HEK293 (cell line): ENCODE measurements at regions not wholly inside any gene's neighbourhood (a gene's known extent, or its start where the extent isn't known, plus 50 kb on each side); places are given as distances from the start of the nearest gene placed in this dataset.
A peak's percentile ranks its signal among the peaks of the same experiment; 100 is the strongest.

Experiments
- CTCF ChIA-PET: fragments of 350-600 bp; formaldehyde crosslinking; extraction: SDS; loops from one replicate; lab custom pipeline; 2021; ENCODE audit warnings: antibody characterized with exemption; lab: Yijun Ruan, JAX
- POLR2A ChIA-PET: fragments of 300-600 bp; formaldehyde crosslinking; extraction: SDS; loops from one replicate; lab custom pipeline; 2020; ENCODE audit warnings: antibody characterized with exemption, inconsistent platforms; lab: Yijun Ruan, JAX
- H3K27ac ChIP-seq: fragments of 200-500 bp; sonication (Bioruptor generic); 2 replicates; pipeline ENCODE4 v1.5.1; 2014; ENCODE audit warnings: low read depth, low read length, control low read depth, inconsistent platforms; ENCODE audit errors: extremely low read depth
- H3K36me3 ChIP-seq, 2 experiments: fragments of 200-500 bp in 1 of 2; sonication (Bioruptor generic) in 1 of 2; 1 replicate in 1 of 2; 2 replicates in 1 of 2; pipeline ENCODE4 v1.5.1; 2014 to 2017; ENCODE audit warnings: inconsistent platforms in 2 of 2, low read length in 2 of 2; ENCODE audit not compliant: control insufficient read depth in 2 of 2, insufficient read depth in 1 of 2
- H3K4me1 ChIP-seq: fragments of 200-500 bp; sonication (Bioruptor generic); 2 replicates; pipeline ENCODE4 v1.5.1; 2014; ENCODE audit warnings: mild to moderate bottlenecking, low read length, inconsistent platforms; ENCODE audit not compliant: control insufficient read depth, insufficient read depth
- H3K4me3 ChIP-seq: 2 replicates; pipeline ENCODE4 v1.5.1; 2011; ENCODE audit warnings: low read depth, mild to moderate bottlenecking, control low read depth, low read length, moderate library complexity
- H3K9me3 ChIP-seq: fragments of 200-500 bp; sonication (Bioruptor generic); 2 replicates; pipeline ENCODE4 v1.5.1; 2014; ENCODE audit warnings: low read depth, low read length, inconsistent platforms; ENCODE audit not compliant: control insufficient read depth, insufficient read depth
- EGR2 ChIP-seq: fragments of 450-650 bp; formaldehyde crosslinking; IDR thresholded peaks from 2 replicates; pipeline ENCODE4 v1.5.1; 2016; ENCODE audit warnings: low read depth, missing biosample characterization, missing genetic modification characterization
- GFI1B ChIP-seq: fragments of 450-650 bp; formaldehyde crosslinking; IDR thresholded peaks from 2 replicates; pipeline ENCODE4 v1.5.1; 2016; ENCODE audit warnings: missing biosample characterization, missing genetic modification characterization
- GLI2 ChIP-seq: fragments of 450-650 bp; formaldehyde crosslinking; IDR thresholded peaks from 2 replicates; pipeline ENCODE4; 2017; ENCODE audit warnings: missing biosample characterization, missing genetic modification characterization, low read depth, borderline replicate concordance
- GLI4 ChIP-seq: fragments of 450-650 bp; formaldehyde crosslinking; IDR thresholded peaks from 2 replicates; pipeline ENCODE4 v1.5.1; 2016; ENCODE audit warnings: missing biosample characterization, missing genetic modification characterization
- MEIS1 ChIP-seq: sonication (generic); formaldehyde crosslinking; IDR thresholded peaks from 2 replicates; pipeline ENCODE4 v1.8.1; 2022; ENCODE audit warnings: missing genetic modification reagents, mild to moderate bottlenecking, borderline replicate concordance
- OVOL3 ChIP-seq: fragments of 450-650 bp; formaldehyde crosslinking; IDR thresholded peaks from 2 replicates; pipeline ENCODE4 v1.5.1; 2016; ENCODE audit warnings: missing biosample characterization, missing genetic modification characterization
- PRDM6 ChIP-seq: fragments of 450-650 bp; formaldehyde crosslinking; IDR thresholded peaks from 2 replicates; pipeline ENCODE4 v1.5.1; 2017; ENCODE audit warnings: missing biosample characterization, missing genetic modification characterization
- SETDB1 ChIP-seq: IDR thresholded peaks from one replicate; pipeline ENCODE4 v1.6.1; 2017; ENCODE audit warnings: mild to moderate bottlenecking, low read length, moderate library complexity, mixed read lengths; ENCODE audit not compliant: insufficient read length
- SP3 ChIP-seq: fragments of 450-650 bp; formaldehyde crosslinking; IDR thresholded peaks from 2 replicates; pipeline ENCODE4 v1.5.1; 2016; ENCODE audit warnings: missing biosample characterization, missing genetic modification characterization
- SP7 ChIP-seq: fragments of 450-650 bp; formaldehyde crosslinking; IDR thresholded peaks from 2 replicates; pipeline ENCODE4 v1.5.1; 2016; ENCODE audit warnings: missing biosample characterization, missing genetic modification characterization
- YY2 ChIP-seq: fragments of 450-650 bp; formaldehyde crosslinking; IDR thresholded peaks from 2 replicates; pipeline ENCODE4 v1.5.1; 2016; ENCODE audit warnings: missing biosample characterization, missing genetic modification characterization
- ZBTB7A ChIP-seq: fragments of 450-650 bp; formaldehyde crosslinking; IDR thresholded peaks from 2 replicates; pipeline ENCODE4 v1.5.1; 2016; ENCODE audit warnings: low read depth, missing biosample characterization, missing genetic modification characterization
- ZFHX2 ChIP-seq: fragments of 450-650 bp; formaldehyde crosslinking; conservative IDR thresholded peaks from 2 replicates; pipeline ENCODE4 v1.5.1; 2016; ENCODE audit warnings: missing biosample characterization, missing genetic modification characterization
- ZNF514 ChIP-seq: fragments of 450-650 bp; formaldehyde crosslinking; IDR thresholded peaks from 2 replicates; pipeline ENCODE4 v1.5.1; 2016; ENCODE audit warnings: missing biosample characterization, missing genetic modification characterization
- ZNF518A ChIP-seq: fragments of 450-650 bp; formaldehyde crosslinking; conservative IDR thresholded peaks from 2 replicates; pipeline ENCODE4 v1.5.1; 2016; ENCODE audit warnings: low read depth, missing biosample characterization, missing genetic modification characterization
- ZNF521 ChIP-seq: fragments of 450-650 bp; formaldehyde crosslinking; IDR thresholded peaks from 2 replicates; pipeline ENCODE4 v1.5.1; 2017; ENCODE audit warnings: missing biosample characterization, mild to moderate bottlenecking, missing genetic modification characterization
- ZNF548 ChIP-seq: fragments of 450-650 bp; formaldehyde crosslinking; IDR thresholded peaks from 2 replicates; pipeline ENCODE4 v1.5.1; 2016; ENCODE audit warnings: missing biosample characterization, missing genetic modification characterization
- ZNF558 ChIP-seq: fragments of 450-650 bp; formaldehyde crosslinking; IDR thresholded peaks from 2 replicates; pipeline ENCODE4 v1.5.1; 2016; ENCODE audit warnings: missing biosample characterization, missing genetic modification characterization
- ZNF560 ChIP-seq: fragments of 450-650 bp; formaldehyde crosslinking; IDR thresholded peaks from 2 replicates; pipeline ENCODE4 v1.5.1; 2017; ENCODE audit warnings: missing biosample characterization, missing genetic modification characterization, borderline replicate concordance
- ZNF561 ChIP-seq: fragments of 450-650 bp; IDR thresholded peaks from 2 replicates; pipeline ENCODE4 v1.5.1; 2018; ENCODE audit warnings: missing biosample characterization, missing genetic modification characterization, borderline replicate concordance
- TF ChIP-seq, protein P1 (sequence below): fragments of 450-650 bp; formaldehyde crosslinking; IDR thresholded peaks from 2 replicates; pipeline ENCODE4 v1.5.1; 2016; ENCODE audit warnings: missing biosample characterization, missing genetic modification characterization
- TF ChIP-seq, protein P2 (sequence below): IDR thresholded peaks from 2 replicates; pipeline ENCODE4 v1.6.1; 2011; ENCODE audit warnings: mild to moderate bottlenecking, low read depth, low read length, borderline replicate concordance

- TF ChIP-seq ZNF518A, result no peak
- no peak for TF ChIP-seq SETDB1
- no peak for TF ChIP-seq ZNF548 (tag by site-specific recombination)
- TF ChIP-seq PRDM6 (tag by site-specific recombination), result peak; percentile 64
- no peak for TF ChIP-seq ZBTB7A (tag by site-specific recombination)
- TF ChIP-seq GLI2 (tag by site-specific recombination), result no peak
These were observed 144.6 kb downstream of the LRIG2 start (continued) for GRCh38 chr1:113217447-113218208.

DNA sequence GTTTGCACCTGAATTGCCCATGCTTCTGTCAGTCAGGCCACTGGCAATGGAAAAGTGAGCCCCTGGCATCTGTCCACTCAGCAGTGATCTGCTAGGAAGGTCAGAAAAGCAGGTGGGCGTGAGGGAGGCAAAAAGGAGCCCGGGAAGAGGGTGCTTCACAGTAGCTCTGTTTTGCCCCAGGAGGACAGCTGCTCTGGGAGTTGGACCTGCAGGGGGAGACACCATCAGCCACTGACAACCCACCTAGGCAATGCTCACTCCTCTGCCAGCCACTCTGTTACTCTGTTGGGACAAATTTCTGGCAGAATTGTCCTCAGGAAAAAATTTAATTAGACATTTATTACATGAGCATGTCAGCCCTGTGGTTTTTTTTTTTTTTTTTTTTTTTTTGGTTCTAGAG, 146.4 kb downstream of the LRIG2 start:
- peaks cover 3% of the 10 kb centered on the region; the same call in 1 of the 2 replicates for H3K4me1 ChIP-seq
- POLR2A ChIA-PET, result no interaction called here
- H3K4me3 ChIP-seq, result no peak overlapping the region
- no peak for TF ChIP-seq YY2
- no peak for TF ChIP-seq SP3 (tag by site-specific recombination)
- no peak for TF ChIP-seq MEIS1 (CRISPR knock-in tag)
- no peak for TF ChIP-seq ZNF514
- no peak for TF ChIP-seq OVOL3 (tag by site-specific recombination)
- TF ChIP-seq, protein P1, sequence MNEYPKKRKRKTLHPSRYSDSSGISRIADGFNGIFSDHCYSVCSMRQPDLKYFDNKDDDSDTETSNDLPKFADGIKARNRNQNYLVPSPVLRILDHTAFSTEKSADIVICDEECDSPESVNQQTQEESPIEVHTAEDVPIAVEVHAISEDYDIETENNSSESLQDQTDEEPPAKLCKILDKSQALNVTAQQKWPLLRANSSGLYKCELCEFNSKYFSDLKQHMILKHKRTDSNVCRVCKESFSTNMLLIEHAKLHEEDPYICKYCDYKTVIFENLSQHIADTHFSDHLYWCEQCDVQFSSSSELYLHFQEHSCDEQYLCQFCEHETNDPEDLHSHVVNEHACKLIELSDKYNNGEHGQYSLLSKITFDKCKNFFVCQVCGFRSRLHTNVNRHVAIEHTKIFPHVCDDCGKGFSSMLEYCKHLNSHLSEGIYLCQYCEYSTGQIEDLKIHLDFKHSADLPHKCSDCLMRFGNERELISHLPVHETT (tag by site-specific recombination), result no peak
- TF ChIP-seq SETDB1, result no peak
- TF ChIP-seq ZNF561 (tag by site-specific recombination), result no peak
- TF ChIP-seq ZNF560 (tag by site-specific recombination), result no peak
- TF ChIP-seq GFI1B (tag by site-specific recombination), result no peak
- peak; percentile 25 for TF ChIP-seq ZFHX2
- TF ChIP-seq EGR2 (tag by site-specific recombination), result 0 out of 2 replicates have a peak, but pooled peaks have one; percentile 7
- TF ChIP-seq GLI4 (tag by site-specific recombination), result no peak
- TF ChIP-seq, protein P2, sequence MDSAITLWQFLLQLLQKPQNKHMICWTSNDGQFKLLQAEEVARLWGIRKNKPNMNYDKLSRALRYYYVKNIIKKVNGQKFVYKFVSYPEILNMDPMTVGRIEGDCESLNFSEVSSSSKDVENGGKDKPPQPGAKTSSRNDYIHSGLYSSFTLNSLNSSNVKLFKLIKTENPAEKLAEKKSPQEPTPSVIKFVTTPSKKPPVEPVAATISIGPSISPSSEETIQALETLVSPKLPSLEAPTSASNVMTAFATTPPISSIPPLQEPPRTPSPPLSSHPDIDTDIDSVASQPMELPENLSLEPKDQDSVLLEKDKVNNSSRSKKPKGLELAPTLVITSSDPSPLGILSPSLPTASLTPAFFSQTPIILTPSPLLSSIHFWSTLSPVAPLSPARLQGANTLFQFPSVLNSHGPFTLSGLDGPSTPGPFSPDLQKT, result no peak
- no peak for TF ChIP-seq SP7 (tag by site-specific recombination)
- TF ChIP-seq ZNF558 (tag by site-specific recombination), result no peak
- no peak for TF ChIP-seq ZNF521 (tag by site-specific recombination)
- TF ChIP-seq, all 188 proteins: peak for 2
- no peaks in the 10 kb centered on the region for H3K9me3 ChIP-seq
- CTCF ChIA-PET, result interaction anchor here (0.8 to 1.5 kb wide), 4 partner anchors 10 to 460 kb away, joined by 3 read pairs; no protein-coding TSS in a partner anchor
- no peaks in the 10 kb centered on the region for H3K36me3 ChIP-seq
- no peak overlapping the region for H3K27ac ChIP-seq
